Suppressor macrophage (primary cell): ENCODE measurements at regions not wholly inside any gene's neighbourhood (a gene's known extent, or its start where the extent isn't known, plus 50 kb on each side); places are given as distances from the start of the nearest gene placed in this dataset.
"Not testable (repeated sequence)": the region's sequence is repeated elsewhere in the genome, so short reads cannot be mapped to it uniquely, and the experiment has no call there.

ENCODE experiments used
- DNase-seq, 4 experiments: peaks; one replicate each; pipeline ENCODE4 v3.0.0-alpha.2; 2020 to 2022

DNA sequence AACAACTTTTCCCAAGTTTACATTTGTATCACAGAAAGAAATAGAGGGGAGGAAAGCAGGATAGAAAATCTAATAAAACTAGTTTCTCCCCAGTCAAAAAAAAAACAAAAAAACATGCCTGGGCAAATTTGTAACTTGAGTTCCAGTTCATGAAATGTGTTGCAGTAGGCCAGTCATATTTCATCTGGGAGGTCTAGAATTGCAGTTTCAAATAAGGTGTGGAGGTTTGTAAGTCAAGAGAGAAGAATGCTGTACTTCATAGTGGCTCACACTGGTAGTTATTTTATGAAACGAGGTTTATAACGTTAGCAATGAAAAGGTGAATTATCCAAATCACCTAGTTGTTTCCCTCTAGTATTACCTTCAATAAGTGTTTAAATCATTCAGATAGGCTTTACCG, 1313.9 kb upstream of the SLC39A10 start:
- DNase-seq = no peak

DNA sequence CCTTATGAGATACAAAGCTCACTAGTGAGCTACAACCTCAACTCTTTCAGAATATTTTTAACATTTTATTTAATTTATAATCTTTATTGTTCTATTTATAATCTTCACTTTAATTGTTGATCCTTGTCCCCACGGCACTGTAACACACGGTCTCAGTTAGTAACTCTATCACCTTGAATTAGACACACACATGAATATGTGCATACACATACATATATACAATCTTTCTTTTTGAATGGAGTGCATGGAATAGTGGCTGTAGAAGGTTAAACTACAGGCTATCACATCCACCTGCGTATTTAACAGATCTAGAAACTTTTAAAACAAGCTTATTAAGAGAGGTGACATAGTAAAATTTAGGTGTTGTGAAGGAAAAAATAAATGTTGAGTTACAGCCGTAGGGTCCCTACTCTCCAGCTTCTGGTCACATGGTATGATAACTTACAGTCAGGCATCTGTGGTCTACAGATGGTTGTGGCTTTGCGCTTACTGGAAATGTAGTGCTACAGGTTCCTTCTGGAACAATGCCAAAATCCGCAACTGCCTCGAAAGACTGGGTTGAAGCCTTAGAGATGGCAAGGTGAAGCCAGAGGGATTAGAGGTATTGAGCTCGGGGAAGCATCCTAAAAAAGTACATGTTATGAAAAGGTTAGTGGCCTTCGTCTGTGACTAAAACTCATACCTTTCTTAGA, 1324.1 kb upstream of the SLC39A10 start:
- no peak for DNase-seq

DNA sequence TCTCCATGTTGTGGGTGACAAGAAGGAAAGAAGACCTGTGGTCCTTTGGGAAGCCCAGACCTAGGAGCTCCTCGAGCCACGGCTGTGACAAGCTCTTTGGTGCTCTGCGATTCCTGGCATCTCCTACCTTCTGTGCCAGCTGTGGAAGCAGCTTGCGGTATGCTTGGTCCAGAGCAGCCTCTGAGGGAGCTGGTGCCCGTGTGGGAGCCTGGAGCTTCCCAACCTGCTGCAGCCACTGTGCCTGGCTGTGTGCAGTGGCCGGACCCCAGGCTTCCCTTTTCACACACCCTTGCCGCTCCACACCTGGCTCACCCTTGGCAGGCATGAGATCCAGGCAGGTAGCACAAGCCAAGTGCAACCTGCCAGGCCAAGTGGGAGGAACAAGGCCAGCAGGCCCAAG, 1328.6 kb upstream of the SLC39A10 start:
- no peak for DNase-seq

DNA sequence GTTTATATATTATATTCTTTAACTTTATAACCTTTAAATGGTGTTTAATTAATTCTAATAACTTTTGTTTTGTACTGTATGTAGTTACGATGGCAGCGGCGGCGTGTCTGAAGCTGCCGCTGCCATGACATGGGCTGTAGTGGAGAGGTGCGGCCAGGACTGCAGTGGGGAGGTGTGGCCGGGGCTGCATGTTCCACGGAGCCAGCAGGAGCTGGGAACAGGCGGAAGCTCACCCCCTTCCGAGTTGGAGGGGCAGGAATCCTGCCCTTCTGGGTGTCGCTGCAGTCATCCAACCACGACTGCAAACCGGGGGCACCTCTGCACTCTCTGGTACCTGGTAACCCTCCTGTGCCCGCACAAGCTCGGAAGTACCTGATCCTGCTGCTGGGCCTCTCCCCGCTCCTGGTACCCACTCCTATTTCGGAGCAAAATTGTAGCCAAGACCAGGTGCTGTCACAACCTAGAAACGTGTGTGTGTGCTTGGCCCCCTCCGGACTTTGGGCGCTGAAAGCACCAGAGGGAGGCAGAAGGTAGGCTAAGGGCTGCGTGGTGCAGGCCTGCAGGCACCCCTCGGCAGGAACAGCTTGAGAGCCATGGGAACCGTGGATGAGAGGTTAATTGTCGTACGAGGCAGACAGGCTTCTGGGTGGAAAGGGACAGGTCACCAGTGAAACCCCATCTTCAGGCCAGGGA, 1329.7 kb upstream of the SLC39A10 start:
- DNase-seq = no peak

DNA sequence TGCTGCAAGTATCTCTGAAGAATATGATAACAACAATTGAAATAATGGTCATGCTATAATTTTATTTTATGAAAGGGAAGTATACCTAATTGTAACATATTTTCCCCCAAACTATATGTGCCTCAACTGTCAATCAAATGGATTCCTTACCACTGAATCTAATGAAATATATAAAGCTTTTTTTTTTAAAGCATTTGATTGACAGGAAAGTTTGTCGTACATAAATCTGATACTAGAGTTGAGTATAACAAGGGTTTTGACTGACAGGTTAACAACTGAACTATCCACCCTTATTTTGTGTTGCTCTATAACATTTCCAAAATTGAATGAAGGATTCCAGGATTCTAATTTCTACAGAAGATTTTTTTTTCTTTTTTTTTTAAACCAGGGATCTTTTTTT, 1333.3 kb upstream of the SLC39A10 start:
- no peak for DNase-seq

DNA sequence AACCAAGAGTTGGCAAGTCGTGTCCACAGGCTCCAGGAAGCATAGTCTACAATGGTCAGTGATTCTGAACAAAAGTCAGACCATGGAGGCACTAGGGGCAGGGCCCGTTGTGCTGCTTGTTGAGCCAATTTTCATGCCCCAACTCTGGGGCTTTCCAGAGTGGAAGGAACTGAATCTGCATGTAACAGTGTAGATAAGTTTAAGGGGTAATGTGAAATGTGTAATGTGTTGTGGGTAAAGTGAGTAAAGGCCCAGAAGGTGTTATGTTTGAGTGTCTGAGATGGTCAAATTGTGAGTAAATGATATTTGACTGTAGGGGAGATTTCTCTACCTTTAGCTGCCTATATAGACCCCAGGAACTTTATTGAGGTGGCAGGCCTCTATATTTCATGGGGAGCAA, 1336.5 kb upstream of the SLC39A10 start:
- DNase-seq = no peak

DNA sequence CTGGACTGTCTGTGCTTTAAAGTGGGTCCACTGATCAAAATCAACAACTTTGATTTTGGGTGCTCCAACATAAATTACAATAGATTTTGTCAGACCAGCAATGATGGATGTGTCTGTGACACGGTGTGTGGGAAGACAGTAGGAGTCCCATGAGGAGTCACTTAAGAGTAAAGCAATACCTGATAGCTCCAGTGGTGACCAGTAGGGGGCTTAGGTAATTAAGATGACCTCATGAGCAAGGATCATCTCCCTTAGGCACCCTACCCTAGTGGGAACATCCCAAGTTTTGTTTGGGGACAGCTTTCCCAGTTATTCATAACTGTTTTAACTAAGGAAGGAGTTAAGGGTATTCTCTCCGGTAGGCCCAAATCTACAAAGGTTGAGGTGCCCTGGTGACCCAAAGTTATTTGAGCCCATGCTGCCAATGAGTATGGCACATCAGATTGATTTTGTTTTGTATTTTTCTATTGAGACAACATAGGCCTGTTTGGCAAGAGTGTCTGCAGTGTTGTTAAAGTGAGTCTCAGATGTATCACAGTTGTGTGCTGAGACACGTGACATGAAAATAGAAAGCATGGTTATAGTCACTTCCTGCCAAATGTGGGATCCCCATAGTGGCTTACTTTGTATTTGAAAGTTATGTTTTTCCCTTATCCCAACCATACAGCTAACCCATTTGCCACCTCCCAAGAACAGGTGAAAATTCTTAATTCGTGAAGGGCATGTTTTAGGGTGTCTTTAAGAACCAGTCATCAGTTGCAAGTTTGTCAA, 1337.6 kb upstream of the SLC39A10 start:
- DNase-seq = no peak

DNA sequence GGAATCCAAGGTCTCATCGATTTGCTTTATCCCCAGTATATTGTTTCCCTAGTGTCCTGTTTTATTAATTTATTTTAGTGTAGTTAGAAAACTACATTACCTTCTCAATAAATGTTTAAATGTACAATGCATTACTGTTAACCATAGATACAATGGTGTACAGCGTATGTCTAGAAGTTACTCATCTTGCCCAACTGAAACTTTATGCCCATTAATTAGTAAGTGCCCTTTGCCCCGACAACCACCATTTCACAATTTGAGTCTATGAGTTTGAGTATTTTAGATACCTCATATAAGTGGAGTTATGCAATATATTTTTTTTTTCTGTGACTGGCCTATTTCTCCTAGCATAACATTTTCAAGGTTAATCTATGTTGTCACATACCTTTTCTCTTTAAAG, 1343.0 kb upstream of the SLC39A10 start:
- DNase-seq = no peak

DNA sequence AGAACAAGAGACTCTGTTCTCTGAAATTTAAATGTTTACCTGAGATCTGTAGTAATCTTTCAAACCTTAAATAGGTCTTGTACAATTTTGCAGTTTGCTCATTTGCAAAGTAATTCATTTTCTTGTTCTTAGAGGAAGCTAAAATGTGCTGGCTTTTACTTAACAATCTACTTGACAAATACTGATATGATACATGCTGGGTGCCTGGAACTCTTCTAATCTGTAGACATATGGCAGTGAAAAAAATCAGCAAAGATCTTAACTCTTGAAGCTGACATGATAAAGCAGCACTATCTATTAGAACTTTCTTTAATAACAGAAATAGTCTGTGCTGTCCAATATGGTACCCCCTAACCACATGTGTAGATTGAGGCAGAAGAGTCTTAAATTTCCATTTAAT, 1352.8 kb upstream of the SLC39A10 start:
- no peak for DNase-seq

DNA sequence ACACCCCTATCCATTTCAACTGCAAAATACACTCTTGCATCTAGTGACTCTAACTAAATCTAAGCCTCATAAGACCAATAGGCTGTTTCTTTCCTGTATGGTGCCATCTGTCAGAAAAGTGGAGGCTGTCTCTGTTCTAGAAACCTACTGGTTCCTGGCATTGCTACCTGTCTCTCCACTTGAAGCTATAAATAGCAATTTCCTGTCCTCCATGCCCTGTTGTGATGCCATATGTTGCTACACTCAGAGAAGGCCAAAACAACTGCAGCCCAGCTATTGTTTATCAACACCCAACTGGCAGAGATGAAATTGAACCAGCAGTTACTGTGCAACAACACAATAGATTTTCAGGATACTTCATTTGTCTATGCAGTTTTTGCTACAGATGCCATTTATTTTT, 1355.1 kb upstream of the SLC39A10 start:
- no peak for DNase-seq

DNA sequence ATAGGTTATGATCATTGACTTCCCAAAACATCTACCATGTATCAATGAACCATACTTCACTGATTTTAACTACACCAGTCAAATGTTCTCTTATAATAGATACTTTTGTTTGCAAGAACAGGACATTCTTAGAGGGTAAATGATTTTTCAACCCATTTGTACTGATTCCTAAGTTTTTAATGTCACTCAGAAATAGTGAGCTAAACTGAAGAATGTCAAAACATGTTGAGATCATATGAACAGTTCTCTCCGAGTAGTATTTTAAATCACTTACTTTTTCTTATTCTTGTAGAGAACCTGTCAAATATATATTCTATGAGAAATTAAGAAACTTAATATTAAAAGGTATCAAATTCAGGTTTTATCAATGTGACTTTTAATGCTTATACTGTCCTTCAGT, 1362.9 kb upstream of the SLC39A10 start:
- no peak for DNase-seq

DNA sequence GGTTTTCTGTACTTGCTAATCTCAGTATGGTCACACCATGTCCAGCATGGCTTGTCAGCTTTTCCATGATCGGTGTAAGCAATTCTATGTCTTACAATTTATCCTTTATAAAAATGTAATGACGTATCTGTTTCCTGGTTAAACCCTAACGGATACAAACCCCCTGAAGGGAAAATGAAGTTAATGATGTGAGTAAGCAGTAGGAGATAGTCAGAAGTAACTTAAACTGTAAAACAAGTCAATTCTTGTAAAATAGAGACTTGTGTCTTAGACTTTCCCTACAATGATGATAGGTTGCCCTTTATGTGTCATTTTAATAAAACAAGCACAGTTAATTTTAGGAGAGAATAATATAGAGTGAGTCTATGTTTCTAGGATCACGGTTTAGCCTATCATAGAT, 1365.9 kb upstream of the SLC39A10 start:
- no peak for DNase-seq

DNA sequence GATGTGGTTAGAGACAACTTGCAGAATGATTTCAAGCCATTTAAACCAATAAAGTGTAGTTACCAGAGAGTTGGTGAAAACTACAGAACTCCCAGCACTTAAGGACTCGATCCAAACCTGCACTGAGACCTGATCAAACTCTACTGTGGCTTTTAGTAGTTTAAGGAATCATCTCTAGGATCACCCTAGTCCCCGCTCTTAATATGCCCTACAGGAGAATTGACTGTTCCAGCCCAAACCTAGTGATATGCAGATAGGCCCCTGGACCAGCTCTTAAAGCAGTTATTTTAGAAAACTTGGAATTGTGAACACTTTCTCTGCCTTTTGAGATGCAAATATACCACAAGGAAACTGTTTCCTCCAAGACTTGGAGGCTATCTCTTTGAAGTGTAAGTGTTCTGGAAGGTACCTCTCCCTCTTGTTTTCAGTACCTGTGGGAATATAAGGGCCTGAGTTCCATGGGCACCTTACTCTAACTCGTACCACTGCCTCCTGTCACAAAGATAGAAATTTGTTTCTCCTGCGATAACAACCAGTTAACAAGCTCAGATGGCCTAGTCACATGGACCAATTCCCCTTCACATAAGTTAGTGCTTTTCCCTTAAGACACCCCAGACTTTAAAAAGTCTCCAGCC, 1367.2 kb upstream of the SLC39A10 start:
- no peak for DNase-seq

DNA sequence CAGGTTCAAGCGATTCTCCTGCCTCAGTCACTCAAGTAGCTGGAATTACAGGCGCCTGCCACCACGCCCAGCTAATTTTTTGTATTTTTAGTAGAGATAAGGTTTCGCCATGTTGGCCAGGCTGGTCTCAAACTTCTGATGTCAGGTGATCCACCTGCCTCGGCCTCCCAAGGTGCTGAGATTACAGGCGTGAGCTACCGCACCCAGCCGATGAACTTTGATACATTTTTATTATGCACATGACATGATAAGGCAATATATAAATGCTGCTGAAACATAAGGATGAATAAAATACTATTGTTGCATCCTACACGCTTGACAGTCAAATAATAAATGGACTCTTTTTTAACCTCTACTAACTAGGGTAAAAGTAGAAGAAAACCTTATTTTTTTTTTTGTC, 1380.4 kb upstream of the SLC39A10 start:
- not testable (repeated sequence) for DNase-seq

DNA sequence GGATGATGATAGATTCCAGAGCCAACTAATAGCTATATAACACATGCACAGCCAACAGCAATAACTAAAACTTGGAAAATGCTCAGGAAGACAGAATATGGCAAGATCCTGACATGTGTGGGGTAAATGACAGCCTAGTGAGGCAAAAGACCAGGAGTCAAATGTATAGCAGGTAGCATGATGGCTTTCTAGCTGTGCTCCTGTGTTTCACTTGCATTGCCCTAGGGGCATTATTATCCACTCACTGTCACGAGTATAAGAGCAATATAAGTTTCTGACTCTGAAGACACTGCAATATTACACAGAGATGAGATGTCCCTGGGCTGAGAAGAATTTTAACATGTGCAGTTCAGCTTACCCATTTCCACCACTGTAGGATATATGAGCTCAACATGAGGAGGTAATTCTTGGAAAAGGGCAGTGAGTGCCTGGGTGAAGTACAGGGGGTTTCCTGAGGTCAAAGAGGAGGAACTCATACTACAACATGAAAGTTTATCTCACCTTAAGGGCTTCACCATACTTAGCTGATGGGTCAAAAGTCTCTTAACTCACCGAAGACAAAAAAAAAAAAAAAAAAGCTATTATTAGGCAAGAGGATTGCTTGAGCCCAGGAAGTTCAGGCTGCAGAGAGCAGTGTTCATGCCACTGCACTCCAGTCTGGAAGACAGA, 1385.6 kb upstream of the SLC39A10 start:
- no peak for DNase-seq

DNA sequence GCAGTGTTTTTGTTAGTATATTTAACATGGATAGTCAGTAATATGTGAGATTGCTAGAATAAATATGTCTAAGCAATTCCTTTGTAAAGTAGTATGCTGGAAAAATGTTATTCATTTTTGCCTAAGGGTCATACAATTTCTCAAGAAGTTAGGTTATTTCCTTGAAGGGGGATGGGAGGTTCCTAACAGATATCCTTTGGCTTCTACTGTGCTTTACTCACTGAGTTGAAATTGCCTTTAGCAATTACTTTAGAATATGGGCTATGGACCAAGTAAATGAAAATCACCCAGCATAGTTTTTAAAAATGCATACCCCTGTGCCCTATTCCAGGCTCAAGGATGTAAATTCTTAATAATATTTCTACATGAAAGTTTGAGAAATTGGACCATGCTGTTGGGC, 1386.4 kb upstream of the SLC39A10 start:
- no peak for DNase-seq

DNA sequence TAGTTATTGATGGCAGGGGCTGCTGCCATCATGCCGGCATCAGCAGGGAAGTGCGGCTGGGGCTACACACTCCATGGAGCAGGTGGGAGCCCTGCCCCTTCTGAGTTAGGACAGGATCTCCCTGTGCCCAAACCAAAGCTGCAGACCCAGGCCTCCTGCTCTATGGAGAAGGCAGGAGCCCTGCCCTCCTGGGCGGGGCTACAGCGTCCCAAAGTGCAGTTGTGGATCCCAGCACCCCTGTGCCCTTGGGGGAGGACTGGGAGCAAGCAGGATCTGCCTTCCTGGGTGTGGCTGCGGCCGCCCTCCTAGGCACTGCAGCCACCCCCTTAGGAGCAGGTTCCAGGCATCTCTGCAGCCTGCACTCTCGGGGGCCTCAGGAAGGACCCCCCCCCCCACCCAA, 1392.4 kb upstream of the SLC39A10 start:
- DNase-seq = no peak

DNA sequence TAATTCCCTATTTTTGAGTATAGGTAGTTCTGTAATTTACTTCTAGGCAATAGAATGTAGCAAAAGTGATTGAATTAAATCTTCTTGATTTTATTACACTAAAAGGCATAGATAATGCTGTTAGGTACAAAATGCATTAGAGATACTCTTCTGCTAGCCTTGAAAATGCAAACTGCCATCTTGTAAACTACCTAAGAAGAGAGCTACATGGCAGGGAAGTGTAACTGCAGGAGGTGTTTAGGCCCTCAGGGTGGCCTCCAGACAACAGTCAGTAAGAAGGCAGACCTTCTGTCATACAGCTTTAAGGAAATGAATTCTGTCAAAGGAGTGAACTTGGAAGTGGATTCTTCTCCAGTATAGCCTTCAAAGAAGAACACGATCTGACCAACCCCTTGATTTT, 1396.8 kb upstream of the SLC39A10 start:
- DNase-seq = no peak

DNA sequence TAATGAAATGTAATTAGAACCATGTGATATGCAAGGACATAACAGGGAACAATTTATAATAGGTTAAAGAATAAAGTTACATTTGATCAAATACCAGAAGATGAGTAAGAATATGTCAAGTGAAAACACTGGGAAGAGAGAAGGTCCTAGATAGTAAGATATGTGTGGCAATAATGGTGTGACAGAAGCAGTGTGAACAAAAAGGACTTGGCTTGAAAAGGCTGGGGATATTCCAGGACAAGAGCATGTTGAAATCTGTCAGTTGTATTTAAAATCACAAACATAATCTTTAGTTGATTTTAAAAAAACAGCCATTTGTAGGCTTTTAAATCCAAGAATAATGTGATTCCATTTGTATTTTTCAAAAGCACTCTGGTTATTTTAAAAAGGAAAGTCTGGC, 1399.9 kb upstream of the SLC39A10 start:
- no peak for DNase-seq

DNA sequence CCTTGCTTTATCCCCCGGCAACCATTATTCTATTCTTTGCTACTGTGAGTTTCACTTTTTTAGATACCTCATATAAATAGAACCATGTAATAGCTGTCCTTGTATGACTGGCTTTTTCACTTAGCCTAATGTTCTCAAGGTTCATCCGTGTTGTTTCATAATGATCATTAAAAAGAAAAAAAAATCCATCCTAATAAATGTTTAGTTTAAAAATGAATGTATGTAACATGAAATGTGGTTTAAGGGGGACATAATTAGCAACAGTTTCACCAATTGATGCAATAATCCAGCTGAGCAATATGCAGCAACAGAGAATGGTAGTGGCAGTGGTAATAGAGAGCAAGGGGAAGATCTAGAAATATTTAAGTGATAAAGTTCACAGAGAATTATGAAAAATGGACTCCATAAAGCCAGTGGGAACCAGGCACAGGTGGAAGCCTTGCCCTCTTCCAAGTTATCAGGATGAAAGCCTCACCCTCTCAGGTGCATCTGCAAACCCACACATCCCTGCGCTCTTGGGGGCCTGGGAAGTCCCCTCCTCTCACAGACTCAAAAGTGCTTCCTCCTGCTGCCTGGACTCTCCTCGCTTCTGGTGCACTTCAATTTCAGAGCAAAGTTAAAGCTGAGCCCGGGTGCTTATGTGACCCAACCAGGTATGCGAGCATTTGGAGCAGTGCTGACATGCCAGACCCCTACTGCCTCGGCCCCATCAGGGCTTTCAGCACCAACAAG, 1403.3 kb upstream of the SLC39A10 start:
- DNase-seq = no peak

DNA sequence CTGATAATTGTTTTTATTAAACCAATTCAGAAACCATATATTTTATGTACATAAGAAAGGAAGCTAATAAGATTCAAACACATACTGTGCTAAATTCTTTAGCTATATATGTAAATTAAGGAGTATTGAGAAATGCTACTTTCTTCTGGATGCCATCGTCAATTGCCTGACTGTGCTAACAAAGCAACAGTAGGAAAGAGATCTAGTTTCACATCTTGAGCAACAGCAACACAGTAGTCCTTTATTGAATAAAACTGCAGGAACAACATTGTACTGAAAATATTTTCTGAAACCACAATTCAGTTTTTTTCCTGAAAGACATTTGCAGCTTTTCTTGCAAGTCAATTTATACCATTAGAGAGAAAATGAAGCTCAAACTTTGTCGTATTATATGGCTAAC, 1404.9 kb upstream of the SLC39A10 start:
- DNase-seq = no peak

DNA sequence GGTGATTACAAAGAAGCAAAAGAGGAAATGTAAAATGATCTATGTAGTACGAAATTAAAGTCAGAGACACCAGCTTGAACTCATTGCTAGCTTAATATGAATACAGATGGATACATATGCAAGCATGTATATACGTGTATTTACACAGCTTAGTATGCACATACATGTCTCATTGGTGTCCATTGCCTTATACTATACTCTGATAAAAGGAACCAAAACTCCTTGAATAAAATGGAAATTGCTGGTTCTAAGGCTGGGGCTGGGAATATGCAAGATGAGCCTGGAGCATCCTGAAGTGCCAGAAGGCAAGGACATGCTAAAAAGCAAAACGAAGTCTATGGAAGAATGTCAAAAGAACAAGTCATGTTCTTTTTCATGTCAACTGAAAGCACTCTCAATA, 1424.4 kb upstream of the SLC39A10 start:
- DNase-seq = no peak
